ENCODE measurements at regions not wholly inside any gene's neighbourhood (a gene's known extent, or its start where the extent isn't known, plus 50 kb on each side); places are given as distances from the start of the nearest gene placed in this dataset.
"Not testable (repeated sequence)": the region's sequence is repeated elsewhere in the genome, so short reads cannot be mapped to it uniquely, and the experiment has no call there.

GRCh38 chr6:150741633-150742200, 123.8 kb upstream of the MTHFD1L start:
- DNase-seq, result no peak

GRCh38 chr6:150744522-150745260, 120.8 kb upstream of the MTHFD1L start:
- no peak for DNase-seq

GRCh38 chr6:150745896-150746295, 119.6 kb upstream of the MTHFD1L start:
- no peak for DNase-seq

GRCh38 chr6:150747155-150747554, 118.3 kb upstream of the MTHFD1L start:
- no peak for DNase-seq

GRCh38 chr6:150749091-150749670, 116.3 kb upstream of the MTHFD1L start:
- DNase-seq, result no peak

GRCh38 chr6:150751296-150751695, 114.2 kb upstream of the MTHFD1L start:
- no peak for DNase-seq

- DNase-seq, result no peak
Measured at GRCh38 chr6:150752409-150752808, 113.1 kb upstream of the MTHFD1L start.

- DNase-seq, result no peak
Measured at GRCh38 chr6:150753371-150754064, 112.0 kb upstream of the MTHFD1L start.

- no peak for DNase-seq
Measured at GRCh38 chr6:150755042-150755441, 110.5 kb upstream of the MTHFD1L start.

- no peak for DNase-seq
Measured at GRCh38 chr6:150755524-150755923, 110.0 kb upstream of the MTHFD1L start.

- DNase-seq, result no peak
Measured at GRCh38 chr6:150756173-150756572, 109.3 kb upstream of the MTHFD1L start.

GRCh38 chr6:150757807-150758206, 107.7 kb upstream of the MTHFD1L start:
- not testable (repeated sequence) for DNase-seq

- no peak for DNase-seq
Measured at GRCh38 chr6:150759483-150759882, 106.0 kb upstream of the MTHFD1L start.

- no peak for DNase-seq
Measured at GRCh38 chr6:150761771-150762170, 103.7 kb upstream of the MTHFD1L start.

- no peak for DNase-seq
Measured at GRCh38 chr6:150764334-150765066, 101.0 kb upstream of the MTHFD1L start.

- no peak for DNase-seq
Measured at GRCh38 chr6:150765067-150765764, 100.3 kb upstream of the MTHFD1L start.

GRCh38 chr6:150766201-150766997, 99.1 kb upstream of the MTHFD1L start:
- no peak for DNase-seq

- no peak for DNase-seq
Measured at GRCh38 chr6:150767161-150767560, 98.3 kb upstream of the MTHFD1L start.

- DNase-seq, result no peak
Measured at GRCh38 chr6:150767571-150768018, 97.9 kb upstream of the MTHFD1L start.

- DNase-seq, result no peak
Measured at GRCh38 chr6:150770637-150771036, 94.9 kb upstream of the MTHFD1L start.

- DNase-seq, result no peak
Measured at GRCh38 chr6:150773969-150774368, 91.5 kb upstream of the MTHFD1L start.

Measured in SHP77 (cell line).